Inferior parietal cortex (tissue), 1 donor: ENCODE measurements at regions not wholly inside any gene's neighbourhood (a gene's known extent, or its start where the extent isn't known, plus 50 kb on each side); places are given as distances from the start of the nearest gene placed in this dataset.
A peak's percentile ranks its signal among the peaks of the same experiment; 100 is the strongest.
"Not testable (repeated sequence)": the region's sequence is repeated elsewhere in the genome, so short reads cannot be mapped to it uniquely, and the experiment has no call there.

Experiments
- DNase-seq: peaks from one replicate; pipeline ENCODE4 v3.0.0-alpha.2; 2016; ENCODE audit errors: extremely low spot score

- DNase-seq, result no peak
Observed at GRCh38 chr18:34480162-34480700, 229.9 kb upstream of the DTNA start.

- DNase-seq, result no peak
Observed at GRCh38 chr18:34482204-34482603, 227.9 kb upstream of the DTNA start.

GRCh38 chr18:34483198-34483597, 226.9 kb upstream of the DTNA start:
- DNase-seq, result no peak

- DNase-seq, result no peak
Observed at GRCh38 chr18:34491719-34492118, 218.4 kb upstream of the DTNA start.

GRCh38 chr18:34492652-34493051, 217.4 kb upstream of the DTNA start:
- DNase-seq, result no peak

- peak; percentile 65 for DNase-seq
Observed at GRCh38 chr18:34493099-34493544, 217.0 kb upstream of the DTNA start.

- no peak for DNase-seq
Observed at GRCh38 chr18:34493566-34494358, 216.3 kb upstream of the DTNA start.

- no peak for DNase-seq
Observed at GRCh38 chr18:34494359-34494696, 215.8 kb upstream of the DTNA start.

- DNase-seq, result no peak
Observed at GRCh38 chr18:34495506-34495905, 214.6 kb upstream of the DTNA start.

GRCh38 chr18:34501553-34501952, 208.5 kb upstream of the DTNA start:
- DNase-seq, result no peak

- no peak for DNase-seq
Observed at GRCh38 chr18:34506198-34506597, 203.9 kb upstream of the DTNA start.

GRCh38 chr18:34509163-34509562, 200.9 kb upstream of the DTNA start:
- no peak for DNase-seq

GRCh38 chr18:34509879-34510586, 200.1 kb upstream of the DTNA start:
- DNase-seq, result no peak

GRCh38 chr18:34510926-34511325, 199.2 kb upstream of the DTNA start:
- DNase-seq, result no peak

GRCh38 chr18:34511435-34511834, 198.7 kb upstream of the DTNA start:
- DNase-seq, result no peak

GRCh38 chr18:34511879-34512278, 198.2 kb upstream of the DTNA start:
- DNase-seq, result no peak

- DNase-seq, result no peak
Observed at GRCh38 chr18:34514238-34514637, 195.9 kb upstream of the DTNA start.

GRCh38 chr18:34514957-34515356, 195.1 kb upstream of the DTNA start:
- no peak for DNase-seq

- not testable (repeated sequence) for DNase-seq
Observed at GRCh38 chr18:34516355-34516754, 193.7 kb upstream of the DTNA start.

GRCh38 chr18:34516996-34517395, 193.1 kb upstream of the DTNA start:
- DNase-seq, result not testable (repeated sequence)

- DNase-seq, result no peak
Observed at GRCh38 chr18:34521040-34521439, 189.1 kb upstream of the DTNA start.

- DNase-seq, result no peak
Observed at GRCh38 chr18:34522603-34523002, 187.5 kb upstream of the DTNA start.

- no peak for DNase-seq
Observed at GRCh38 chr18:34525244-34525643, 184.9 kb upstream of the DTNA start.
